ENCODE measurements at regions not wholly inside any gene's neighbourhood (a gene's known extent, or its start where the extent isn't known, plus 50 kb on each side); places are given as distances from the start of the nearest gene placed in this dataset.

GRCh38 chr1:170874671-170875070 is 60.7 kb upstream of the MROH9 start:
- TF ChIP-seq ZFX (IDR thresholded peaks at IDR 0.05): no peak
- no peak for TF ChIP-seq CTCF (conservative IDR thresholded peaks at IDR 0.05)
- H3K27ac ChIP-seq: no peak overlapping the region

GRCh38 chr1:170881268-170882265 is 53.8 kb upstream of the MROH9 start:
- TF ChIP-seq ZFX (IDR thresholded peaks at IDR 0.05) (no peak), CTCF (conservative IDR thresholded peaks at IDR 0.05) (peak; percentile 69)
- no peak overlapping the region for H3K27ac ChIP-seq
